ENCODE measurements at regions not wholly inside any gene's neighbourhood (a gene's known extent, or its start where the extent isn't known, plus 50 kb on each side); places are given as distances from the start of the nearest gene placed in this dataset.

- no peak overlapping the region for H3K4me3 ChIP-seq (ENCODE audit: low read length)
- H3K36me3 ChIP-seq (ENCODE audit: insufficient read depth, low read length) = no peaks in the 10 kb centered on the region
- no peaks in the 10 kb centered on the region for H3K27me3 ChIP-seq (ENCODE audit: insufficient read depth, low read length)
- H3K4me1 ChIP-seq (ENCODE audit: insufficient read depth, low read length) = peaks cover 3% of the 10 kb centered on the region
- no peaks in the 10 kb centered on the region for H3K9me3 ChIP-seq (ENCODE audit: low read length)
- no peak overlapping the region for H2AFZ ChIP-seq (ENCODE audit: low read depth, low read length)
Measured at GRCh38 chr10:62733654-62734293, 70.7 kb upstream of the ADO start.

GRCh38 chr10:62734781-62735463 is 69.6 kb upstream of the ADO start:
- Histone ChIP-seq H2AFZ (ENCODE audit: low read depth, low read length) (no peak overlapping the region), H3K9me3 (ENCODE audit: low read length) (no peaks in the 10 kb centered on the region), H3K27me3 (ENCODE audit: insufficient read depth, low read length) (no peaks in the 10 kb centered on the region), H3K4me3 (ENCODE audit: low read length) (no peak overlapping the region), H3K4me1 (ENCODE audit: insufficient read depth, low read length) (no peaks in the 10 kb centered on the region), H3K36me3 (ENCODE audit: insufficient read depth, low read length) (no peaks in the 10 kb centered on the region)

GRCh38 chr10:62735464-62736167 is 68.9 kb upstream of the ADO start:
- Histone ChIP-seq H2AFZ (ENCODE audit: low read depth, low read length) (no peak overlapping the region), H3K36me3 (ENCODE audit: insufficient read depth, low read length) (no peaks in the 10 kb centered on the region), H3K4me1 (ENCODE audit: insufficient read depth, low read length) (no peaks in the 10 kb centered on the region), H3K9me3 (ENCODE audit: low read length) (no peaks in the 10 kb centered on the region), H3K27me3 (ENCODE audit: insufficient read depth, low read length) (no peaks in the 10 kb centered on the region), H3K4me3 (ENCODE audit: low read length) (no peak overlapping the region)

GRCh38 chr10:62736168-62736546 is 68.4 kb upstream of the ADO start:
- H3K4me3 ChIP-seq (ENCODE audit: low read length) = no peak overlapping the region
- no peaks in the 10 kb centered on the region for H3K27me3 ChIP-seq (ENCODE audit: insufficient read depth, low read length)
- H2AFZ ChIP-seq (ENCODE audit: low read depth, low read length) = no peak overlapping the region
- no peaks in the 10 kb centered on the region for H3K4me1 ChIP-seq (ENCODE audit: insufficient read depth, low read length)
- no peaks in the 10 kb centered on the region for H3K36me3 ChIP-seq (ENCODE audit: insufficient read depth, low read length)
- no peaks in the 10 kb centered on the region for H3K9me3 ChIP-seq (ENCODE audit: low read length)

GRCh38 chr10:62738916-62739315 is 65.6 kb upstream of the ADO start:
- no peaks in the 10 kb centered on the region for H3K4me1 ChIP-seq (ENCODE audit: insufficient read depth, low read length)
- no peaks in the 10 kb centered on the region for H3K36me3 ChIP-seq (ENCODE audit: insufficient read depth, low read length)
- H3K4me3 ChIP-seq (ENCODE audit: low read length) = no peak overlapping the region
- no peak overlapping the region for H2AFZ ChIP-seq (ENCODE audit: low read depth, low read length)
- H3K27me3 ChIP-seq (ENCODE audit: insufficient read depth, low read length) = no peaks in the 10 kb centered on the region
- H3K9me3 ChIP-seq (ENCODE audit: low read length) = no peaks in the 10 kb centered on the region

GRCh38 chr10:62740885-62741745 is 63.4 kb upstream of the ADO start:
- H3K36me3 ChIP-seq (ENCODE audit: insufficient read depth, low read length) = no peaks in the 10 kb centered on the region
- no peaks in the 10 kb centered on the region for H3K9me3 ChIP-seq (ENCODE audit: low read length)
- no peak overlapping the region for H3K4me3 ChIP-seq (ENCODE audit: low read length)
- H3K27me3 ChIP-seq (ENCODE audit: insufficient read depth, low read length) = no peaks in the 10 kb centered on the region
- no peak overlapping the region for H2AFZ ChIP-seq (ENCODE audit: low read depth, low read length)
- no peaks in the 10 kb centered on the region for H3K4me1 ChIP-seq (ENCODE audit: insufficient read depth, low read length)

- Histone ChIP-seq H3K27me3 (ENCODE audit: insufficient read depth, low read length) (no peaks in the 10 kb centered on the region), H3K36me3 (ENCODE audit: insufficient read depth, low read length) (no peaks in the 10 kb centered on the region), H2AFZ (ENCODE audit: low read depth, low read length) (no peak overlapping the region), H3K9me3 (ENCODE audit: low read length) (no peaks in the 10 kb centered on the region), H3K4me3 (ENCODE audit: low read length) (no peak overlapping the region), H3K4me1 (ENCODE audit: insufficient read depth, low read length) (no peaks in the 10 kb centered on the region)
Measured at GRCh38 chr10:62741996-62742395, 62.5 kb upstream of the ADO start.

GRCh38 chr10:62742536-62743061 is 61.9 kb upstream of the ADO start:
- no peaks in the 10 kb centered on the region for H3K9me3 ChIP-seq (ENCODE audit: low read length)
- no peaks in the 10 kb centered on the region for H3K4me1 ChIP-seq (ENCODE audit: insufficient read depth, low read length)
- H3K27me3 ChIP-seq (ENCODE audit: insufficient read depth, low read length) = no peaks in the 10 kb centered on the region
- no peaks in the 10 kb centered on the region for H3K36me3 ChIP-seq (ENCODE audit: insufficient read depth, low read length)
- no peak overlapping the region for H3K4me3 ChIP-seq (ENCODE audit: low read length)
- H2AFZ ChIP-seq (ENCODE audit: low read depth, low read length) = no peak overlapping the region

- Histone ChIP-seq H3K4me1 (ENCODE audit: insufficient read depth, low read length) (no peaks in the 10 kb centered on the region), H3K36me3 (ENCODE audit: insufficient read depth, low read length) (no peaks in the 10 kb centered on the region), H3K27me3 (ENCODE audit: insufficient read depth, low read length) (no peaks in the 10 kb centered on the region), H2AFZ (ENCODE audit: low read depth, low read length) (no peak overlapping the region), H3K9me3 (ENCODE audit: low read length) (no peaks in the 10 kb centered on the region), H3K4me3 (ENCODE audit: low read length) (no peak overlapping the region)
Measured at GRCh38 chr10:62744136-62744535, 60.4 kb upstream of the ADO start.

GRCh38 chr10:62745581-62745980 is 58.9 kb upstream of the ADO start:
- Histone ChIP-seq H3K4me1 (ENCODE audit: insufficient read depth, low read length) (no peaks in the 10 kb centered on the region), H3K36me3 (ENCODE audit: insufficient read depth, low read length) (no peaks in the 10 kb centered on the region), H2AFZ (ENCODE audit: low read depth, low read length) (no peak overlapping the region), H3K9me3 (ENCODE audit: low read length) (no peaks in the 10 kb centered on the region), H3K27me3 (ENCODE audit: insufficient read depth, low read length) (no peaks in the 10 kb centered on the region), H3K4me3 (ENCODE audit: low read length) (no peak overlapping the region)

- H3K4me3 ChIP-seq (ENCODE audit: low read length) = no peak overlapping the region
- no peak overlapping the region for H2AFZ ChIP-seq (ENCODE audit: low read depth, low read length)
- no peaks in the 10 kb centered on the region for H3K27me3 ChIP-seq (ENCODE audit: insufficient read depth, low read length)
- H3K4me1 ChIP-seq (ENCODE audit: insufficient read depth, low read length) = peaks cover 2% of the 10 kb centered on the region
- no peaks in the 10 kb centered on the region for H3K36me3 ChIP-seq (ENCODE audit: insufficient read depth, low read length)
- no peaks in the 10 kb centered on the region for H3K9me3 ChIP-seq (ENCODE audit: low read length)
Measured at GRCh38 chr10:62746951-62747729, 57.4 kb upstream of the ADO start.

GRCh38 chr10:62748386-62748785 is 56.1 kb upstream of the ADO start:
- Histone ChIP-seq H3K4me1 (ENCODE audit: insufficient read depth, low read length) (peaks cover 2% of the 10 kb centered on the region), H3K27me3 (ENCODE audit: insufficient read depth, low read length) (no peaks in the 10 kb centered on the region), H3K4me3 (ENCODE audit: low read length) (no peak overlapping the region), H2AFZ (ENCODE audit: low read depth, low read length) (no peak overlapping the region), H3K36me3 (ENCODE audit: insufficient read depth, low read length) (no peaks in the 10 kb centered on the region), H3K9me3 (ENCODE audit: low read length) (no peaks in the 10 kb centered on the region)

Measured in neuron (in vitro differentiated cells).